ENCODE measurements at regions not wholly inside any gene's neighbourhood (a gene's known extent, or its start where the extent isn't known, plus 50 kb on each side); places are given as distances from the start of the nearest gene placed in this dataset.

DNA sequence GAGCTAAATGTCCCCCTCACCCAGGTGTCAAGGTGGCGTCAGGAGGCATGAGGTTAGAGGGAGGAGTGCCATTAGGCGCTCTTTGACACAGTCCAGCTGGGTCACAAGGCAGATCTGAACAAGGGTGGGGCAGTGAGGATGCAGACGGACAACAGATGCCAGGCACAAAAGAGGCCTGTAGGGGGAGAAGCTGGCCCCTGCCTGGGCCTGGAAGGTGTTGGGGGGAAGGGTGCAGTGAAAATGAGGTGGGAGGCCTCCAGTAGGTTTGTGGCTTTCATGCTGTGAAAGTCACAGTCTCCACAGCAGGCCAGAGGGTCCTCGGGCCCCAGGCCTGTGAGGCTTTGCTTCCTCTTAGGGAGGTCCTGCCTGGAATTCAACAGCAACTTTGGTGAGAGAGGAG, 85.0 kb upstream of the PLET1 start:
- Histone ChIP-seq H4K91ac (replicated peaks; ENCODE audit: insufficient read length, low read length) (no peak overlapping the region), H3K9me3 (ENCODE audit: insufficient read depth in 2 of 2, low read depth in 1 of 2, low read length in 1 of 2) (no peaks in the 10 kb centered on the region), H3K14ac (ENCODE audit: insufficient read length) (no peak overlapping the region), H3K27me3 (replicated peaks in 1 of 4; ENCODE audit: control insufficient read depth in 3 of 4, extremely low read depth in 1 of 4, insufficient read depth in 3 of 4, low read length in 3 of 4) (no peaks in the 10 kb centered on the region), H3K56ac (replicated peaks; ENCODE audit: insufficient read length, low read depth, low read length) (no peak overlapping the region), H2BK120ac (replicated peaks; ENCODE audit: low read depth, low read length) (no peak overlapping the region), H2BK5ac (ENCODE audit: low read depth, low read length) (no peak overlapping the region), H3K79me1 (ENCODE audit: low read depth, low read length) (no peaks in the 10 kb centered on the region), H3K4me1 (replicated peaks in 1 of 4; ENCODE audit: control insufficient read depth in 3 of 4, insufficient read depth in 4 of 4, low read length in 3 of 4) (peaks cover 0 to 8% (median 6%) of the 10 kb centered on the region in 4 experiments; a peak in 3 of 7 replicates), H3K79me2 (ENCODE audit: control insufficient read depth in 1 of 2, insufficient read depth in 2 of 2, low read length in 2 of 2) (no peaks in the 10 kb centered on the region), H3K9ac (replicated peaks in 1 of 4; ENCODE audit: extremely low read depth in 1 of 4, low read depth in 3 of 4, low read length in 3 of 4) (no peak overlapping the region), H2AFZ (ENCODE audit: low read length) (peak overlapping the region; percentile 71; the same call in 1 of the 2 replicates), H3K4me3 (ENCODE audit: extremely low read depth in 1 of 4, insufficient read depth in 2 of 4, low read depth in 3 of 4, low read length in 4 of 4) (no peak overlapping the region), H3K18ac (ENCODE audit: extremely low read depth, low read length) (no peak overlapping the region), H3K23me2 (ENCODE audit: low read depth, low read length) (no peaks in the 10 kb centered on the region), H2AK5ac (ENCODE audit: low read depth, low read length) (no peak overlapping the region), H4K20me1 (replicated peaks in 1 of 2; ENCODE audit: control insufficient read depth in 1 of 2, insufficient read depth in 2 of 2, low read length in 2 of 2) (no peaks in the 10 kb centered on the region), H3K4ac (replicated peaks; ENCODE audit: insufficient read length, low read depth, low read length) (no peak overlapping the region), H4K8ac (ENCODE audit: extremely low read depth, insufficient read depth, low read length) (no peak overlapping the region), H3K36me3 (ENCODE audit: control insufficient read depth in 2 of 4, insufficient read depth in 4 of 4, low read length in 3 of 4) (no peaks in the 10 kb centered on the region), H3K23ac (ENCODE audit: insufficient read length) (no peak overlapping the region), H2BK15ac (ENCODE audit: low read length) (no peak overlapping the region), H4K5ac (ENCODE audit: insufficient read length, low read depth, low read length) (no peak overlapping the region), H2BK20ac (ENCODE audit: low read length) (no peak overlapping the region), H3K4me2 (ENCODE audit: insufficient read depth in 1 of 2, low read depth in 2 of 2, low read length in 2 of 2) (no peak overlapping the region; a peak in 1 of 4 replicates), H3K27ac (ENCODE audit: low read depth, low read length) (no peak overlapping the region), H2BK12ac (ENCODE audit: low read depth, low read length) (no peak overlapping the region; the same call in 1 of the 2 replicates)
- ChIA-PET CTCF (ENCODE audit: partially characterized antibody) (interaction anchor here (0.6 to 2.2 kb wide), 29 partner anchors 9 to 419 kb away, joined by 3 to 12 read pairs (median 3); no protein-coding TSS in a partner anchor), POLR2A (ENCODE audit: partially characterized antibody) (interaction anchor here (1.3 kb wide), 1 partner anchor 11 kb away, joined by 3 read pairs; no protein-coding TSS in a partner anchor)
- DNase-seq (ENCODE audit: low read depth in 1 of 2, low spot score in 2 of 2) (peak in 1 of 2 experiments; percentile 54), FAIRE-seq (no peak)
- WGBS, 2 experiments (ENCODE audit: extremely low coverage in 1 of 2, insufficient coverage in 1 of 2, insufficient read length in 1 of 2, insufficient replicate concordance in 2 of 2, low coverage in 1 of 2, low lambda C conversion rate in 2 of 2, missing lambda C conversion rate in 1 of 2), result 73% methylated on average over 4 of the region's 4 CpGs; no CpG with 5 or more reads in 1 of the 2 experiments
- TF ChIP-seq SP4 (IDR thresholded peaks at IDR 0.05; ENCODE audit: low read length) (no peak), RAD21 (IDR thresholded peaks at IDR 0.05 in 1 of 2, conservative IDR thresholded peaks at IDR 0.05 in 1 of 2; ENCODE audit: low read depth in 2 of 2, low read length in 2 of 2) (peak; percentile 52 to 64), ZNF274 (IDR thresholded peaks at IDR 0.05; ENCODE audit: borderline replicate concordance, extremely low read depth, low read length) (no peak), POLR2AphosphoS5 (IDR thresholded peaks at IDR 0.05; ENCODE audit: low read depth, low read length) (no peak), TCF12 (IDR thresholded peaks at IDR 0.05; ENCODE audit: low read depth, low read length) (no peak), BRCA1 (IDR thresholded peaks at IDR 0.05; ENCODE audit: low read depth, low read length) (no peak), JUN (IDR thresholded peaks at IDR 0.05; ENCODE audit: low read depth, low read length) (no peak), RNF2 (IDR thresholded peaks at IDR 0.05; ENCODE audit: borderline replicate concordance, low read depth, low read length, missing control alignments, poor library complexity, severe bottlenecking) (no peak), SIX5 (IDR thresholded peaks at IDR 0.05; ENCODE audit: low read depth, low read length) (no peak), POU5F1 (IDR thresholded peaks at IDR 0.05; ENCODE audit: low read depth, low read length) (no peak), SUZ12 (IDR thresholded peaks at IDR 0.05; ENCODE audit: low read length) (no peak), SRF (IDR thresholded peaks at IDR 0.05; ENCODE audit: low read depth, low read length) (no peak), PHF8 (conservative IDR thresholded peaks at IDR 0.05; ENCODE audit: low read depth, low read length) (no peak), E2F6 (IDR thresholded peaks at IDR 0.05) (0 out of 2 replicates have a peak, but pooled peaks have one; percentile 11)

Data from H1 (cell line).